Central memory CD8-positive, alpha-beta T cell (primary cell): ENCODE measurements at regions not wholly inside any gene's neighbourhood (a gene's known extent, or its start where the extent isn't known, plus 50 kb on each side); places are given as distances from the start of the nearest gene placed in this dataset.

Experiments used
- ATAC-seq: fragments of 150-1000 bp; cut with Tn5 transposase; replicated peaks from 2 replicates; pipeline ENCODE4 v1.10.0; 2022; ENCODE audit warnings: mild to moderate bottlenecking, moderate FRiP score, moderate number of reproducible peaks; ENCODE audit not compliant: poor library complexity, severe bottlenecking; ENCODE audit errors: extremely low read depth
- DNase-seq, 2 donors: peaks; one replicate each; pipeline ENCODE4 v3.0.0; 2021; ENCODE audit warnings: low spot score in 2 of 2
- H3K27ac Mint-ChIP-seq: one replicate; pipeline ENCODE4 v1.8.0; 2022; ENCODE audit warnings: low read depth, mild to moderate bottlenecking, moderate library complexity, mixed read lengths
- H3K27me3 Mint-ChIP-seq: one replicate; pipeline ENCODE4 v1.8.0; 2022; ENCODE audit warnings: mixed read lengths
- H3K36me3 Mint-ChIP-seq: one replicate; pipeline ENCODE4 v1.8.0; 2022; ENCODE audit warnings: mild to moderate bottlenecking, moderate library complexity, mixed read lengths; ENCODE audit not compliant: insufficient read depth
- H3K4me1 Mint-ChIP-seq: one replicate; pipeline ENCODE4 v1.8.0; 2022; ENCODE audit warnings: mixed read lengths
- H3K4me3 Mint-ChIP-seq: one replicate; pipeline ENCODE4 v1.8.0; 2022; ENCODE audit warnings: mild to moderate bottlenecking, moderate library complexity, mixed read lengths
- H3K9me3 Mint-ChIP-seq: one replicate; pipeline ENCODE4 v1.8.0; 2022; ENCODE audit warnings: mixed read lengths

GRCh38 chr6:139605350-139605749, 230.9 kb upstream of the CITED2 start:
- no peak for ATAC-seq
- Mint-ChIP-seq H3K9me3 (no peaks in the 10 kb centered on the region), H3K4me1 (no peaks in the 10 kb centered on the region), H3K27me3 (no peaks in the 10 kb centered on the region), H3K36me3 (no peaks in the 10 kb centered on the region), H3K27ac (no peak overlapping the region), H3K4me3 (no peak overlapping the region)
- no peak for DNase-seq

GRCh38 chr6:139603581-139603980, 229.1 kb upstream of the CITED2 start:
- H3K4me1 Mint-ChIP-seq, result no peaks in the 10 kb centered on the region
- no peak overlapping the region for H3K27ac Mint-ChIP-seq
- no peaks in the 10 kb centered on the region for H3K9me3 Mint-ChIP-seq
- no peaks in the 10 kb centered on the region for H3K27me3 Mint-ChIP-seq
- no peak for ATAC-seq
- no peaks in the 10 kb centered on the region for H3K36me3 Mint-ChIP-seq
- DNase-seq, result no peak
- H3K4me3 Mint-ChIP-seq, result no peak overlapping the region

- no peak overlapping the region for H3K4me3 Mint-ChIP-seq
- no peak for DNase-seq
- H3K4me1 Mint-ChIP-seq, result no peaks in the 10 kb centered on the region
- H3K36me3 Mint-ChIP-seq, result no peaks in the 10 kb centered on the region
- no peaks in the 10 kb centered on the region for H3K9me3 Mint-ChIP-seq
- H3K27ac Mint-ChIP-seq, result no peak overlapping the region
- no peaks in the 10 kb centered on the region for H3K27me3 Mint-ChIP-seq
- ATAC-seq, result no peak
Observed at GRCh38 chr6:139602577-139602976, 228.1 kb upstream of the CITED2 start.

GRCh38 chr6:139600919-139601475, 226.5 kb upstream of the CITED2 start:
- no peak overlapping the region for H3K27ac Mint-ChIP-seq

GRCh38 chr6:139600343-139600742, 225.9 kb upstream of the CITED2 start:
- Mint-ChIP-seq H3K4me1 (peaks cover 5% of the 10 kb centered on the region), H3K9me3 (no peaks in the 10 kb centered on the region), H3K4me3 (no peak overlapping the region), H3K27ac (no peak overlapping the region), H3K36me3 (peaks cover 2% of the 10 kb centered on the region), H3K27me3 (no peaks in the 10 kb centered on the region)
- ATAC-seq (no peak), DNase-seq (no peak)

More at GRCh38 chr6:139600919-139601475, 226.5 kb upstream of the CITED2 start:
- ATAC-seq, result no peak
- H3K4me3 Mint-ChIP-seq, result no peak overlapping the region
- no peaks in the 10 kb centered on the region for H3K4me1 Mint-ChIP-seq
- no peak for DNase-seq
- H3K27me3 Mint-ChIP-seq, result no peaks in the 10 kb centered on the region
- H3K36me3 Mint-ChIP-seq, result peaks cover 2% of the 10 kb centered on the region
- H3K9me3 Mint-ChIP-seq, result no peaks in the 10 kb centered on the region

- DNase-seq (no peak), ATAC-seq (no peak)
- Mint-ChIP-seq H3K27ac (no peak overlapping the region), H3K4me1 (peaks cover 7% of the 10 kb centered on the region), H3K9me3 (no peaks in the 10 kb centered on the region), H3K36me3 (peaks cover 2% of the 10 kb centered on the region), H3K4me3 (no peak overlapping the region), H3K27me3 (no peaks in the 10 kb centered on the region)
Observed at GRCh38 chr6:139597771-139598755, 223.6 kb upstream of the CITED2 start.

- no peaks in the 10 kb centered on the region for H3K9me3 Mint-ChIP-seq
- peaks cover 7% of the 10 kb centered on the region for H3K4me1 Mint-ChIP-seq
- no peak overlapping the region for H3K27ac Mint-ChIP-seq
- no peak for DNase-seq
- no peak for ATAC-seq
- no peak overlapping the region for H3K4me3 Mint-ChIP-seq
- H3K36me3 Mint-ChIP-seq, result peaks cover 2% of the 10 kb centered on the region
- no peaks in the 10 kb centered on the region for H3K27me3 Mint-ChIP-seq
Observed at GRCh38 chr6:139597087-139597763, 222.8 kb upstream of the CITED2 start.

- Mint-ChIP-seq H3K27me3 (no peaks in the 10 kb centered on the region), H3K27ac (no peak overlapping the region), H3K9me3 (no peaks in the 10 kb centered on the region), H3K4me1 (peaks cover 7% of the 10 kb centered on the region), H3K4me3 (no peak overlapping the region), H3K36me3 (peaks cover 2% of the 10 kb centered on the region)
- DNase-seq (no peak), ATAC-seq (no peak)
Observed at GRCh38 chr6:139595183-139595582, 220.7 kb upstream of the CITED2 start.

- Mint-ChIP-seq H3K4me1 (peaks cover 7% of the 10 kb centered on the region), H3K4me3 (no peak overlapping the region), H3K9me3 (no peaks in the 10 kb centered on the region), H3K36me3 (peaks cover 2% of the 10 kb centered on the region), H3K27me3 (no peaks in the 10 kb centered on the region), H3K27ac (no peak overlapping the region)
- DNase-seq, result no peak
- no peak for ATAC-seq
Observed at GRCh38 chr6:139594333-139594965, 220.0 kb upstream of the CITED2 start.

- no peak overlapping the region for H3K27ac Mint-ChIP-seq
- no peak overlapping the region for H3K4me3 Mint-ChIP-seq
- H3K9me3 Mint-ChIP-seq, result no peaks in the 10 kb centered on the region
- no peaks in the 10 kb centered on the region for H3K27me3 Mint-ChIP-seq
- H3K4me1 Mint-ChIP-seq, result peaks cover 7% of the 10 kb centered on the region
- DNase-seq (no peak), ATAC-seq (no peak)
- peaks cover 2% of the 10 kb centered on the region for H3K36me3 Mint-ChIP-seq
Observed at GRCh38 chr6:139593081-139593480, 218.6 kb upstream of the CITED2 start.

- DNase-seq, result no peak
- ATAC-seq, result no peak
- Mint-ChIP-seq H3K4me3 (no peak overlapping the region), H3K36me3 (peaks cover 2% of the 10 kb centered on the region), H3K27ac (no peak overlapping the region), H3K4me1 (peaks cover 7% of the 10 kb centered on the region), H3K9me3 (no peaks in the 10 kb centered on the region), H3K27me3 (no peaks in the 10 kb centered on the region)
Observed at GRCh38 chr6:139592011-139592410, 217.6 kb upstream of the CITED2 start.

- Mint-ChIP-seq H3K9me3 (no peaks in the 10 kb centered on the region), H3K4me3 (no peak overlapping the region), H3K27me3 (no peaks in the 10 kb centered on the region), H3K27ac (no peak overlapping the region), H3K36me3 (no peaks in the 10 kb centered on the region), H3K4me1 (peaks cover 7% of the 10 kb centered on the region)
- ATAC-seq (no peak), DNase-seq (no peak)
Observed at GRCh38 chr6:139591075-139591865, 216.8 kb upstream of the CITED2 start.
